ENCODE measurements at regions not wholly inside any gene's neighbourhood (a gene's known extent, or its start where the extent isn't known, plus 50 kb on each side); places are given as distances from the start of the nearest gene placed in this dataset.

- H3K4me3 ChIP-seq (replicated peaks; ENCODE audit: insufficient read depth, low read length) = no peak overlapping the region
- H3K27ac ChIP-seq (replicated peaks) = no peak overlapping the region
- no peak for DNase-seq (ENCODE audit: low read depth in 1 of 2, low spot score in 1 of 2)
- no peak for TF ChIP-seq GABPA (IDR thresholded peaks at IDR 0.05; ENCODE audit: low read depth)
- no peak for TF ChIP-seq CTCF (IDR thresholded peaks at IDR 0.05; ENCODE audit: insufficient read depth, low read length)
- TF ChIP-seq REST (IDR thresholded peaks at IDR 0.05; ENCODE audit: insufficient replicate concordance, low read depth) = no peak
- TF ChIP-seq SPI1 (IDR thresholded peaks at IDR 0.05; ENCODE audit: borderline replicate concordance, low read depth) = no peak
- no peak for TF ChIP-seq POLR2AphosphoS5 (IDR thresholded peaks at IDR 0.05; ENCODE audit: low read depth)
- H3K27me3 ChIP-seq (ENCODE audit: insufficient read depth, poor library complexity, severe bottlenecking) = no peaks in the 10 kb centered on the region
Observed at GRCh38 chr3:182740710-182741109, 52.6 kb upstream of the ATP11B start.

GRCh38 chr3:182741214-182741613, 52.1 kb upstream of the ATP11B start:
- Histone ChIP-seq H3K27me3 (ENCODE audit: insufficient read depth, poor library complexity, severe bottlenecking) (no peaks in the 10 kb centered on the region), H3K27ac (replicated peaks) (no peak overlapping the region), H3K4me3 (replicated peaks; ENCODE audit: insufficient read depth, low read length) (no peak overlapping the region)
- DNase-seq (ENCODE audit: low read depth in 1 of 2, low spot score in 1 of 2) = no peak
- TF ChIP-seq POLR2AphosphoS5 (IDR thresholded peaks at IDR 0.05; ENCODE audit: low read depth) (no peak), GABPA (IDR thresholded peaks at IDR 0.05; ENCODE audit: low read depth) (no peak), REST (IDR thresholded peaks at IDR 0.05; ENCODE audit: insufficient replicate concordance, low read depth) (no peak), SPI1 (IDR thresholded peaks at IDR 0.05; ENCODE audit: borderline replicate concordance, low read depth) (no peak), CTCF (IDR thresholded peaks at IDR 0.05; ENCODE audit: insufficient read depth, low read length) (no peak)

Measured in HL-60 (cell line).